Peyer's patch (tissue), 4 donors: ENCODE measurements at regions not wholly inside any gene's neighbourhood (a gene's known extent, or its start where the extent isn't known, plus 50 kb on each side); places are given as distances from the start of the nearest gene placed in this dataset.

Experiments
- DNase-seq, 3 donors: peaks; one replicate each; pipeline ENCODE4 v3.0.0-alpha.2; 2017 to 2019
- H3K27ac ChIP-seq, 4 donors: fragments of 200-600 bp; sonication (generic); one replicate each; pipeline ENCODE4 v1.5.1; 2016 to 2019
- H3K27me3 ChIP-seq, 2 donors: fragments of 200-600 bp; sonication (generic); one replicate each; pipeline ENCODE4 v1.5.1; 2019
- H3K36me3 ChIP-seq, 3 donors: fragments of 200-600 bp; sonication (generic); one replicate each; pipeline ENCODE4 v1.5.1; 2016 to 2019
- H3K4me1 ChIP-seq, 4 donors: fragments of 200-600 bp; sonication (generic); one replicate each; pipeline ENCODE4 v1.5.1; 2016 to 2019
- H3K4me3 ChIP-seq, 4 donors: fragments of 200-600 bp; sonication (generic); 1 replicate in 3 of 4; 2 replicates in 1 of 4; pipeline ENCODE4 v1.5.1; 2016 to 2019; ENCODE audit warnings: mild to moderate bottlenecking in 1 of 4
- H3K9me3 ChIP-seq, 4 donors: fragments of 200-600 bp; sonication (generic); one replicate each; pipeline ENCODE4 v1.5.1; 2016 to 2019; ENCODE audit warnings: mild to moderate bottlenecking in 1 of 4
- CTCF ChIP-seq, 6 experiments: fragments of 450-650 bp in 4 of 6; fragments of 200-600 bp in 2 of 6; sonication (generic) in 1 of 6; IDR thresholded peaks; one replicate each; pipeline ENCODE4 v1.5.1; 2017 to 2019; ENCODE audit warnings: antibody characterized with exemption in 6 of 6, mild to moderate bottlenecking in 3 of 6, moderate library complexity in 1 of 6
- POLR2A ChIP-seq, 2 donors: fragments of 450-650 bp; IDR thresholded peaks; one replicate each; pipeline ENCODE4 v1.5.1; 2017; ENCODE audit warnings: antibody characterized with exemption in 2 of 2, mild to moderate bottlenecking in 2 of 2, moderate library complexity in 2 of 2

DNA sequence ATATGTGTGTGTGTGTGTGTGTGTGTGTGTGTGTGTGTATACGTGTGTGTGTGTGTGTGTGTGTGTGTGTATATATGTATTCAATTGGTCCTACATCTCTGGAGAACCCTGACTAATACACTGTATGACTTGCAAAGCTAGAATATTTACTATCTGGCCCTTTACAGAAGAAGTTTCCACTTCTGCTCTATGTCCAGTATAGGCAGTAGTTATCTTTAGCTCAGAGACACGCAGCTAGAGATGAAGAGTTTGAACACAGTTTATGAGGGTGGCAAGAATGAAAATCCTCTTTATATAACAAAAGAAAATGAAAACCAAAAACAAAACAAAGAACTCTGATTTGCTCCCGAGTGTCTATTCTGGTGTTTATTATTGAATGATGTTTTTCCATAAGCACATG is 201.2 kb downstream of the ASB1 start:
- no peak for DNase-seq
- TF ChIP-seq POLR2A (IDR thresholded peaks at IDR 0.05) (no peak), CTCF (IDR thresholded peaks at IDR 0.05) (no peak)
- Histone ChIP-seq H3K27me3 (no peaks in the 10 kb centered on the region), H3K4me1 (no peaks in the 10 kb centered on the region), H3K4me3 (no peak overlapping the region), H3K27ac (no peak overlapping the region), H3K9me3 (no peaks in the 10 kb centered on the region), H3K36me3 (no peaks in the 10 kb centered on the region)

- DNase-seq, result no peak
- Histone ChIP-seq H3K27ac (no peak overlapping the region), H3K4me3 (no peak overlapping the region), H3K4me1 (no peaks in the 10 kb centered on the region), H3K36me3 (no peaks in the 10 kb centered on the region), H3K27me3 (no peaks in the 10 kb centered on the region), H3K9me3 (no peaks in the 10 kb centered on the region)
- TF ChIP-seq POLR2A (IDR thresholded peaks at IDR 0.05), result no peak
- no peak for TF ChIP-seq CTCF (IDR thresholded peaks at IDR 0.05)
Measured at GRCh38 chr2:238629064-238629463, 202.3 kb downstream of the ASB1 start.

GRCh38 chr2:238631491-238632180 is 204.9 kb downstream of the ASB1 start:
- Histone ChIP-seq H3K27me3 (no peaks in the 10 kb centered on the region), H3K36me3 (no peaks in the 10 kb centered on the region), H3K4me1 (no peaks in the 10 kb centered on the region), H3K9me3 (no peaks in the 10 kb centered on the region), H3K27ac (no peak overlapping the region), H3K4me3 (no peak overlapping the region)
- DNase-seq, result no peak
- TF ChIP-seq POLR2A (IDR thresholded peaks at IDR 0.05), result no peak
- no peak for TF ChIP-seq CTCF (IDR thresholded peaks at IDR 0.05)

DNA sequence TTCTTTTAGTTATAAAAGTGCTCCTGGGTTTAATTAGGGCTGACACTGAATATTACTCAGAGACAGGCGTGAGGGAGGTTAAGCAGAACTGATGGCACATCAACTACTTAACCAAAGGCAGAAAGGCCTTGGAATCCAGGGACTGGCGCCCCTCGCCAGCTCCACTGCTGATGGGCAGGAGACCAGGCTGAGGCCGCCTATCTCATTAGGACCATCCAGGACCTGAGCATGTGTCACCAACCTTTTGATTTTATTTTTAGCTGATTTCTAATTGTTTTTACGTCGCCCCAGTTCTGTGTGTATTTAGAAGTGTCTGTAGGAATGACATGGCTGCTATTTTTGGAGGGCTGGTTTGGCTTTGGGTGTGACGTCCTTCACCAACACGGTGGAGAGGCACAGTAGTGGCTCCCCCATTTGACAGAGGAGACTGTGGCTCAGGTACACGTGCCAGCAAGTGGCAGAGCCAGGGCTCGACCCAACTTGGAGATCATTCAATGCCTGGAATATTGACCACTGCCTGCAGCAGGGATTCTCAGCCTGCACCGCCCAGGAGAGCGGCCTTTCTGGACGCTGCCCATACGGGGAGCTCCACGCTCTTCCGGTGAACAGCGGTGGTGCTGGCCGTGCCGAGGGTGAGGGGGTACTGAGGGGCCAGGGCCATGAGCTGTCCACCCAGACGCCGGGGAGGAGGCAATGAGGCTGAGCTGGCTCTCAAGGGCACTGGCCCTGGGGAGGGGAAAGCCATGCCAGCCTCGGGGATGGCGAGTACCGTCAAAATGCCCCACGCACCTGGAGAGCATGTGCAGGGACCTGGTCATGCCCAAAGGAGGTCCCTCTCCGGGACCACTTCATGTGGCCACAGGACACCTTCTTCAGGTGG is 205.7 kb downstream of the ASB1 start:
- no peak for DNase-seq
- Histone ChIP-seq H3K4me1 (no peaks in the 10 kb centered on the region), H3K4me3 (no peak overlapping the region), H3K9me3 (no peaks in the 10 kb centered on the region), H3K27ac (no peak overlapping the region), H3K36me3 (no peaks in the 10 kb centered on the region), H3K27me3 (no peaks in the 10 kb centered on the region)
- TF ChIP-seq POLR2A (IDR thresholded peaks at IDR 0.05), result no peak
- no peak for TF ChIP-seq CTCF (IDR thresholded peaks at IDR 0.05)

DNA sequence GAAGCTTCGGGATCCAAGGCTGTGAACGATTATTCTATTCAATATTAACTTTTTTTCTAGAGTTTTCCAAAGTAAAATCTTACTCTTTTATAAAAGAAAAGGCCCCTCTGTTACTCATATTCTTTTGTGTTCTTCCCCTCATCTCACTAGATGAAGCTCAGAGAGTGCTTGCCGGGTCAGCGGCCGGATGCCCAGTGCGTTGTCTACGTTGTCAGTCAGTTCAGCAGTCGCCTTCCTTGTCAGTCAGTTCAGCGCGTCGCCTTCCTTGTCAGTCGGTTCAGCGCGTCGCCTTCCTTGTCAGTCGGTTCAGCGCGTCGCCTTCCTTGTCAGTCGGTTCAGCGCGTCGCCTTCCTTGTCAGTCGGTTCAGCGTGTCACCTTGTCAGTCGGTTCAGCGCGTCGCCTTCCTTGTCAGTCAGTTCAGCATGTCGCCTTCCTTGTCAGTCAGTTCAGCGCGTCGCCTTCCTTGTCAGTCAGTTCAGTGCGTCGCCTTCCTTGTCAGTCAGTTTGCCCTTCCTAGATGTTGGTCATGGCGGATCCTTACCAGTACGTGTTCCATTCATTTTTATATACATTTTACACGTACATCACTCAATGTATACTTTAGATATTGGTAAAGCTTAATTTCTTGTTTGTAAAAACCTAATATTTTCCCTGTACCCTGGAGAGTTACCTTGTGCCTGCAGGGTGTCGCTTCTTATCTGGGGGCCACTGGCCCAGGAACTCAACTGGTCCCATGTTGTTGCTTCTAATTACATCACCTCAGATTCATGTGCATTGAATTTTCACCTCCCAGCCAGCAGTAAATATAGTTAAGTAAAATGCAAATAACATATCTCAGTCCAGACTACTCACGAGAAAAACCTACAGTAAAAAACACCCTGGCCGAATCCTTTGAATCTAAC is 206.9 kb downstream of the ASB1 start:
- no peak overlapping the region for H3K27ac ChIP-seq
- DNase-seq, result no peak

More for the DNA sequence above, 206.9 kb downstream of the ASB1 start:
- no peaks in the 10 kb centered on the region for H3K9me3 ChIP-seq
- no peak overlapping the region for H3K4me3 ChIP-seq
- TF ChIP-seq CTCF (IDR thresholded peaks at IDR 0.05) (no peak), POLR2A (IDR thresholded peaks at IDR 0.05) (no peak)
- H3K4me1 ChIP-seq, result no peaks in the 10 kb centered on the region
- H3K36me3 ChIP-seq, result no peaks in the 10 kb centered on the region
- H3K27me3 ChIP-seq, result no peaks in the 10 kb centered on the region
